ENCODE measurements at regions not wholly inside any gene's neighbourhood (a gene's known extent, or its start where the extent isn't known, plus 50 kb on each side); places are given as distances from the start of the nearest gene placed in this dataset.
A peak's percentile ranks its signal among the peaks of the same experiment; 100 is the strongest.

DNA sequence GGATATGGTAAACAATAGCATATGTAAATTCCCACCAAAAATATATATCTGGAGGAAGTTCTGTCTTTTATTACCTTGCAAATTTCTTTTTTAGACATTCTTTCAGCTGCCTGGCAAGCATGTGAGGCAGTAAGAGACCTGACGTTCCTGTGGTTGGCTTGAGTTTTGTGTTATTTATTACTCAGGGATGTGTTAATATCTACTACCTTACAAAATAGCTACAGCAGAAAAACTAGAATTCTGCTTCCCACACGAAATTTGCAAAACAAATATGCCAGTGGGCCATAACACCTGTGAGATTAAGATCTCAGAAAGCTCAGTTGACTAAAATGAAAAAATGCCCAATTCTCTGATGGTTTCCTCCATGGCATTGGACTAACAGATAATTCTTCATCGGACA lies 274.2 kb downstream of the TMEM167A start:
- H3K27me3 ChIP-seq = no peaks in the 10 kb centered on the region
- H3K27ac ChIP-seq = no peak overlapping the region
- no peak for DNase-seq
- H3K36me3 ChIP-seq = no peaks in the 10 kb centered on the region
- peaks cover 10% of the 10 kb centered on the region for H3K4me1 ChIP-seq
- no peaks in the 10 kb centered on the region for H3K9me3 ChIP-seq (replicated peaks)
- H3K4me3 ChIP-seq = no peak overlapping the region

DNA sequence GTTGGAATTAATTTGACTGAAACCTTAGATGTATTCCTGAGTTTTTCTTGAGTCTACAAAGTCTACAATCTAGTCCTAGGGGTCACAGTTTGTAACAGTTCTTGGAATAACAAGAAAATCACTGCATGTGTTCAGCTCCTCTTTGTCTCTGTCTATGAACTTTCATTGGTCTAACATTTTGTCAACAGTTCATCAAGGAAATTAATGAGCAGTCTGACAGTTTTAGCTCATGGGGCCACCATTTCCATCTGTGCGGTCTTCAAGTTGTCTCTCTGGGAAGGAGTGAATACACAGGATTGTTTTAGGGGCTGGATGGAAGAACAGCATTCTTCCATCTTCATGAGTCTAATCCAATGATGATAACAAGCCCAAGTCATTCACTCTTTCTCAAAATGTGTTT lies 276.4 kb downstream of the TMEM167A start:
- no peaks in the 10 kb centered on the region for H3K27me3 ChIP-seq
- no peak for DNase-seq
- H3K4me3 ChIP-seq = no peak overlapping the region
- peaks cover 10% of the 10 kb centered on the region for H3K4me1 ChIP-seq
- no peaks in the 10 kb centered on the region for H3K36me3 ChIP-seq
- no peaks in the 10 kb centered on the region for H3K9me3 ChIP-seq (replicated peaks)
- no peak overlapping the region for H3K27ac ChIP-seq

DNA sequence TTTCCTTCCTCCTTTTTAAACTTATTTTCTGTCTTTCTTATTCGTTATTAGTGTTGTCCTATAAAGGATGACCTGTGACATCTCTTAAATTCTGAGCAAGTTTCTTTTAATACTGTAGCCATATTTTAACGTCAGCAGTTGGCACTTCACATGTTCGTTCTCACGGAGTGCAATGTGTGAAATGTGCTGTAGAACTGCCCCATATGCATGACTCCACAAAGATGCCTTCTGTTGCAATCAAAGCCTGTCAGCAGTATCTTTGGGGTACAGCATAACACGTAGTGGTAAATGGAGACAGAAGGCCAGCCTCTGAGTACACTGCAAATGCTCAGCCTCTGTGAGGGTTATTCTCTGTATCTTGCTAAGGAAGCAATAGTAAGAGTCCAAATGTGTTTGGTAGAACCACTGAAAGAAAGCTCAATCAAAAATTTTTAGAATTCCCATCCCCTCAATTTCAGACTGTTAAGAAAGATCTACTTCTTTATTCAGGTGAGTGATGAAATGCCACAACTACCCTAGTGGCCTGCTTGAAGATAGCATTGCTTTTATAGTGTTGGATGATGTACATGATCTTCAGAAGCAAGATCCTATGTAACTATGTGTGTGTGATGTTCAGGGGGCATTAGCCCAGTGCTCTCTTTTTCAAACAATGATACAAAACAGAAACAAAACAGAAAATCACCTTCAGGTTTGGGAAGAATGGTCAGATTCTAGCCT lies 277.7 kb downstream of the TMEM167A start:
- Histone ChIP-seq H3K27ac (no peak overlapping the region), H3K4me3 (no peak overlapping the region), H3K9me3 (replicated peaks) (no peaks in the 10 kb centered on the region), H3K36me3 (no peaks in the 10 kb centered on the region), H3K27me3 (no peaks in the 10 kb centered on the region), H3K4me1 (peaks cover 10% of the 10 kb centered on the region)
- DNase-seq = no peak

DNA sequence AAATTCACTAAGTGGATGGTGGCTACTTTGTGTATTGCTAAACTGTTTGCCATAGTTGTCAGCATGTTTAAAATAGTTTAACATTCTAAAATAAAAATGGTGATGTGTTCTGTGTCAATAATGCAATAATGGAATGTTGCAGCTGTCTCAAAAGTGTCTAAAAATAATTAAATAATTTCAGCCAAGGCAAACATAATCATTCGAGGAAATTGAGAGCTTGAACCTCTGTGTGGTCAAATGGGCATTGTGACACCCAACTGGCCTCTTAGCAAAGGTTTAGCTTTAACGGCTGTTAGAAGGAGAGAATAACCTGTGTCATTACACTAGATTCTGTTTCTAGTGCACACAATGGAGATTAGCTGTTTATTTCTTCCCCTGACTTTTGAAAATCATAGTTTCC lies 278.5 kb downstream of the TMEM167A start:
- Histone ChIP-seq H3K36me3 (no peaks in the 10 kb centered on the region), H3K9me3 (replicated peaks) (no peaks in the 10 kb centered on the region), H3K27ac (peak overlapping the region; percentile 1; the same call in 1 of the 2 replicates), H3K4me1 (peaks cover 10% of the 10 kb centered on the region), H3K4me3 (no peak overlapping the region), H3K27me3 (no peaks in the 10 kb centered on the region)
- peak; percentile 5 to 31 for DNase-seq

DNA sequence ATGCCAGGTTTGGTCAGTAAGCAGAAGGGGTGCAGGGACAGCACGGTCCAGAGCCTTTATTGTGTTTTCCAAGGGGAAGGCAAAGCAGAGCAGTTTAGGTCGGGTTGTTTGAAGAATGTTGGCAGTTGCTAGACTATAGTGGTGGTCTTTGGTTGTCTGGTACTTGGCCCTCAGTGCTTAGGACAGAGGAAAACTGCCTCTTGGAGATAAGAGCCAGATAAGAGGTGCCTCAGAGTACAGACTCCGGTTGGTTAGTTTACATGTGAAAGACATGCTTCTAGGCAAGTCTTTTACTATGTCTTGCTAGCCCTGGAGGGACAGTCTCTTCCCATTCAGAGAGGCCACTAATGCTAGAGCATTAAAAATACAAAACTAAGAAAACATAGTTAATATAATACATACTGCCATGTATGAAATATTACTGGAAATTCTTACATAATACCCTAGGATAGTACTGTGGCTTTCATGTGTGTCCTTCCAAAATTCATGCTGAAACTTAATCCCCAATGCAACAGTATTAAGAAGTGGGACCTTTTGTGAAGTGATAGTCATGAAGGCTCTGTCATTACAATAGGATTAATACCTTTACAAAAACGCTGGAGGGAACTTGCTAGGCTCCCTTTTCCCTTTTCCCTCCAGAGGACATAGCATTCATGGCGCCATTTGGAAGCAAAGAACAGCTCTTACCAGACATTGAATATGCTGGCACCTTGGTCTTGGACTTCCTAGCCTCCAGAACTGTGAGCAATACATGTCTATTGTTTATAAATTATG lies 280.4 kb downstream of the TMEM167A start:
- Histone ChIP-seq H3K36me3 (no peaks in the 10 kb centered on the region), H3K4me3 (no peak overlapping the region), H3K27me3 (no peaks in the 10 kb centered on the region), H3K9me3 (replicated peaks) (peaks cover 4% of the 10 kb centered on the region; the same call in 1 of the 2 replicates), H3K27ac (no peak overlapping the region), H3K4me1 (peaks cover 10% of the 10 kb centered on the region)
- no peak for DNase-seq

DNA sequence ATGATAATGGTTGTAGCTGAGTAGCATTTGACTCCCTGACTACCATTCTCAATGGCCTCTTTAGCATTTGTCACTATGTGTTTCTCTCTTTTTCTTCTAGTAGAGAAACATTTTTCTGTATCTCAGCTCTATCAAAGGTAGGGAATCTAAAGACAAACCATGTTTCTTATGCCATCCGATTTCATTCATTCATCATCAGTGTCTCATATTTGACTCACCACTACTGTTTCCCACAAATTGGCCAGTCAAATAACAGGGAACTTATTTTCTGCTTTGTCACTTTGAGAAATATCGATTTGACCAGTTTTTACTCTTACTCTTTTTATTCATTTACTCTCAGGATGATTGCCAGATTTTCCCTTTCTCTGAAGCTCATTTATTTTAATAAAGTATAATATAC lies 282.3 kb downstream of the TMEM167A start:
- no peak overlapping the region for H3K4me3 ChIP-seq
- H3K27me3 ChIP-seq = no peaks in the 10 kb centered on the region
- H3K36me3 ChIP-seq = no peaks in the 10 kb centered on the region
- H3K27ac ChIP-seq = no peak overlapping the region
- peaks cover 10% of the 10 kb centered on the region for H3K4me1 ChIP-seq
- DNase-seq = no peak
- peaks cover 4% of the 10 kb centered on the region; the same call in 1 of the 2 replicates for H3K9me3 ChIP-seq (replicated peaks)

DNA sequence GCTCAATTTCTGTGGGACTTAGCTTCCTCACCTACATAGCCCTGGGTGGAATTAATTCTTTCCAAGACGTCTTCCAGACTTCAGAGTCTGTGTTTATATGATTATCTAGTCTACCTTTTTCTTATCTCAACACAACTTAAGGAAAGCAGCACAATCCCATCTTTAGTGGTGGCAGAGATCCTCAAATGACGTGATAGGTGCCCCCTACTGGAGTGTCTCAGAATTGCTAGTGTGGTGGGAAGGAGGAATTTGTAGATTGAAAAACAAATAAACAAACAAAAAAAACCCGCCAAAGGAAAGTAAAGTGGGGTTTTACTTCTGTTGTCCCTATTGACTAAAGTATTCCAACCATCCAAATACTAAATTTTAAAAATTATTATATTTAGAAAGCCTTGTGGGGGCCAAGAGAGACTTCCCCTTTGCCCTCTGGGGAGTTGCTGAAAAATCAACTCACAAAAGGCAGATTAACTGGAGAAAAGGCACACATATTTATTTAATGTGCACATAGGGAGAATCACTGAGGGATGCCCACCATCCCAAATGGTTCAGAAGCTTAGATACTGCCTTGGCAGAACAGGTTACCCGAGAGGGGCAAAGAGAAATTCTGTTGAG lies 283.3 kb downstream of the TMEM167A start:
- no peak overlapping the region for H3K27ac ChIP-seq
- no peak overlapping the region for H3K4me3 ChIP-seq
- DNase-seq = peak; percentile 34 to 62
- H3K36me3 ChIP-seq = no peaks in the 10 kb centered on the region
- no peaks in the 10 kb centered on the region for H3K27me3 ChIP-seq
- peaks cover 4% of the 10 kb centered on the region; the same call in 1 of the 2 replicates for H3K9me3 ChIP-seq (replicated peaks)
- H3K4me1 ChIP-seq = peaks cover 7% of the 10 kb centered on the region

DNA sequence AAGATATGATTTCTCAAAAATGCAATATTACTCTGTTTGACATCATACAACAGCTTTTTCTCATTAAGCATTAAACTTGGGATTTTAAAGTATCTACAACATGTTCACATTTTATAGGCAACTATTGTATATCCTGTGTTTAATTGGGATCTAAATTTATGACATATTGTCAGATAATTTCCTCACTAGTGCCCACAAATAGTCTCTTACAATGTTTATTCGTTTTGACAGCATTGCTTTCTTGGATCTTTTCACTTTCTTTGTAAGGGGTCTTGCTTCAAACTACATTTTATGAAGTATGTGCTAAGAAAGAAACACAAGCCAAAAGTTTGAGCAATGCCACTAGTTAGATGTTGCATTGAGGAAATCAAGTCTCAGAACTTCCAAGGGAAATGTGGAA lies 285.1 kb downstream of the TMEM167A start:
- H3K4me3 ChIP-seq = no peak overlapping the region
- no peak overlapping the region for H3K27ac ChIP-seq
- H3K27me3 ChIP-seq = no peaks in the 10 kb centered on the region
- no peak for DNase-seq
- H3K36me3 ChIP-seq = no peaks in the 10 kb centered on the region
- H3K9me3 ChIP-seq (replicated peaks) = peaks cover 4% of the 10 kb centered on the region; the same call in 1 of the 2 replicates
- H3K4me1 ChIP-seq = no peaks in the 10 kb centered on the region

DNA sequence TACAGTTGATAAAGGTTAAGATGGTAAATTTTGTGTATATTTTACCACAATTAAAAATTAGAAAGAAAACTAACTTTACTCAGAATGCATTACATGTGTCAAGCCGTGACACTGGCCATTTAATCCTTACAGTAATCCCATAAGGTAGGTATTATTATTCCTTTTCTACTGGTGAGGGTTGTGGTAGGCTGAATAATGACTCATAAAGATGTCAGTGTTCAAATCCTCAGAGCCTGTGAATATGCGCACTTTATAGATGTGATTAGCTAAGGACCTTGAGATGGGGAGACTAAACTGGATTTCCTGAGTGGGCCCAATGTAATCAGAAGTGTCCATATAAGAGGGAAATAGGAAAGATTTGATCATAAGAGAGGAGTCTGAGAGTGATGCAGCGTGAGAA lies 288.1 kb downstream of the TMEM167A start:
- no peak for DNase-seq
- Histone ChIP-seq H3K36me3 (no peaks in the 10 kb centered on the region), H3K27ac (no peak overlapping the region), H3K9me3 (replicated peaks) (peaks cover 4% of the 10 kb centered on the region; the same call in 1 of the 2 replicates), H3K4me1 (no peaks in the 10 kb centered on the region), H3K27me3 (no peaks in the 10 kb centered on the region), H3K4me3 (no peak overlapping the region)

DNA sequence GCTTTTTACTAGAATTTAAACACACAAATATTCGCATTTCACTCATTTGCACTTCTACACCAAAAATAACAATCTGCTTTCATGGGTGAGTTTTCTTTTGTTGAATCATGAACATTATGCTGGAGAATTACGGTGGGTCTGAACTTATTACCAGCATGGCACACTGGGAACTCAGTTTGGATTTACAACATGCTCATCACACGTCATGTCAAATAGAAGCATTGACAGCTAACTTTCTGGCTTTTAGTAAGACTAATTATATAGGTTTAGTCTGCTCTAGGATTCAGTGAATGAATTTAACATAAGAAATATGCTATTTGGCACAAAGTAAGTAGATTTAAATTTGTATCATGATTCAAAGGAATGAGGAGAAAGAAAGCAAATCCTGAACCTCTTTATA lies 290.4 kb downstream of the TMEM167A start:
- no peak for DNase-seq
- Histone ChIP-seq H3K9me3 (replicated peaks) (no peaks in the 10 kb centered on the region), H3K4me1 (no peaks in the 10 kb centered on the region), H3K27ac (no peak overlapping the region), H3K27me3 (no peaks in the 10 kb centered on the region), H3K36me3 (no peaks in the 10 kb centered on the region), H3K4me3 (no peak overlapping the region)

DNA sequence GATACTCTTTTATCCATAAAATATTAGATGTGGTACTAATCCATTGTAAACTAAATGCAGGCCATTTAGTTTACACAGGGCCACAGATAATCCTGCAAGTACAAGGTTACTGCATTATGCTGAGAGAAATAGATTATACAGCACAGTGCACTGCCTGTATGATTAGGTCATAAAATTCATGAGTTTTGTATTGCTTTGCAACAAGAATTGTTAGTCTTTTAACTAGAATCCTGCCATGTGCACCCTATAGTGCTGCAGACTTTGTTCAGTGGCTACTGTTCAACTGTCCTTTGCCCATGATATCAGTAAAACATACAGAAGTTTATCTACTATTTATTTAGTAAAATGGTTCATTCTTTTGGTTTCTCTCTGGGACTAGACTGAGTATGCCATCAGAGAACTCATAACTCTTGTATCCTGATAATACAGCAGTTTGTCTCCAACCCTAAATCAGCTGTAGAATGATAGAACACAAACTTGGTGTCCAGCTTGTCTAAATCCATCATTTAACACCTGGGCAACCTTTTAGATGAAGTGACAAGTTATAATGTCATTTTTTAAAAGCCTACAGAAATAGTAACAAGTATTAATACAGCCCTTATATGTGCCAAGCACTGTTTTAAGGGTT lies 291.2 kb downstream of the TMEM167A start:
- Histone ChIP-seq H3K36me3 (no peaks in the 10 kb centered on the region), H3K9me3 (replicated peaks) (no peaks in the 10 kb centered on the region), H3K4me1 (no peaks in the 10 kb centered on the region), H3K27ac (no peak overlapping the region), H3K4me3 (no peak overlapping the region), H3K27me3 (no peaks in the 10 kb centered on the region)
- DNase-seq = no peak

DNA sequence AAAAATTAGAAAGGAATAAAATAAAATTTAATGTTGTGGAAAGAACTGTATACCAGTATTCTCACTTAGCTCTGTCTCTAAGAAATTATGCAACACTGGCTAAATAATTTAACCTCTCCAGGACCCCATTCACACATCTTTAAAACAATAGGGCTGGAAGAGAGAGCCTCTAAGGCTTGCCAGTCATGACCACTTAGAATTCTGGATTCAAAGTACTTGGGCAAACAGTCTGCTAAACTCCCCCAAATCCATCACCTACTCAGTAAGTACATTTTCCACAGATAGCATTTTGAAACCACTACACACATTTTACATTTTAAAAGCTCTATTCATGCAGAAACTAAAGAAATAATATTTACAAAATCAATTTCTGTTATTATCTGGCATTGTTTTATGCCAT lies 291.7 kb downstream of the TMEM167A start:
- no peak overlapping the region for H3K27ac ChIP-seq
- no peak for DNase-seq
- no peaks in the 10 kb centered on the region for H3K4me1 ChIP-seq

DNA sequence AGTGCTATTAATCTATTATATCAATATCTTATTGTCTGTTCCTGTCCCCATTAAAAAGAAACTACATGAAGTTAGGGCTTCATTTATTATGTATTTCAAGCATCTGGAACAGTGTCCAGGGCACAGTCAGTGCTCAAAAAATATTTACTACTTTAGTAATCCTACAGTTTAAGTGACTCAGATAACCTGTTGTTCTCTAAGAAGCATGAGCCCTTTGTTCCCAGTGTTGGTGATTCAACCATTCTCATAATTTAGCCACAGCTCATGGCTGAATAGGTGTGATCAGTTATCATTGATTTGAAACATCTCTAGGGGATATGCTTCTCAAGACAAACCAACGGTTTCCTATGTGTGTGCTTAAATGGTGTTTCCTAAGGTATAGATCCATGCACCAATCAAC lies 292.7 kb downstream of the TMEM167A start:
- no peaks in the 10 kb centered on the region for H3K36me3 ChIP-seq
- no peak overlapping the region for H3K27ac ChIP-seq
- H3K4me1 ChIP-seq = no peaks in the 10 kb centered on the region
- H3K4me3 ChIP-seq = no peak overlapping the region
- DNase-seq = no peak
- H3K27me3 ChIP-seq = no peaks in the 10 kb centered on the region
- H3K9me3 ChIP-seq (replicated peaks) = no peaks in the 10 kb centered on the region

More for the DNA sequence above, 291.7 kb downstream of the TMEM167A start:
- Histone ChIP-seq H3K9me3 (replicated peaks) (no peaks in the 10 kb centered on the region), H3K36me3 (no peaks in the 10 kb centered on the region), H3K4me3 (no peak overlapping the region), H3K27me3 (no peaks in the 10 kb centered on the region)

DNA sequence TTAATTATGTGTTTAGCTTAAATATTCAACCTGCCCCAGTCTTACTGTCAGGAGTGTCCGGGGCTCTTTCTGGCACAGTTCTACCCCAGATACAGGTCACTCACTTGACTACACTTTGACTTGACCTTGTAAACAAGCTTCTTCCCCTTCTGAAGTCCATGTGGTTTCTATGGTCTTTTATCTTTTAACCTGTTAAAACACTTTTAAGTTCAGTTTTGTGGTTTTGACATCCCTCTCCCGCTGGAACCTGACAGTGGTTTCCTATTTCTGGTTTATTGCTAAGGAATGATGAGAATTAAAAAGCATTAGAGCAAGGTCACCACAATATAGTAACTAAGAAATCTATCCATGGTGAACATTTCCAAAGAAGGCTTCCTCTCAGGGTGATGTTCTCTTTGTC lies 300.1 kb downstream of the TMEM167A start:
- Histone ChIP-seq H3K27ac (no peak overlapping the region), H3K4me1 (peaks cover 5% of the 10 kb centered on the region)
- DNase-seq = no peak

DNA sequence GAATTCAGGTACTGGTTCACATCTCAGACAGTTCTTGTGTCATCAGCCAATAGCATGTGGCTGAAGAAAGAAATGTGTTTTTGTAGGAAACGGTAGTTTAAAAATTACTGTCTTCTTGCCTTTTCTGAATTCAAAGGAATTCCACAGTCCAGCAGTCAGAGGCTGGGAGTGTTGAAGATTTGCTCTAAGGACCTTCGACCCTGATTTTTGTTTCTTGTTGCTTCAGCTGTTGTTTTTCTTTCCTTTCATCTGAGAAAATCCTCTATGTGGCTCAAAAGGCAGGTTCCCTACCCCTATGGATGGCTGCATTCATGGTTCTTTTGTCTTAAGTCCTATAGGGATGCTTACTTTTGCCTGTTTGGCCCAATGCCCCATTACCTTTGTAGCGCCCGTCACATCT lies 304.9 kb downstream of the TMEM167A start:
- Histone ChIP-seq H3K27ac (peak overlapping the region; percentile 23; the same call in 1 of the 2 replicates), H3K4me1 (peaks cover 5% of the 10 kb centered on the region), H3K4me3 (no peak overlapping the region), H3K27me3 (no peaks in the 10 kb centered on the region), H3K36me3 (no peaks in the 10 kb centered on the region), H3K9me3 (replicated peaks) (no peaks in the 10 kb centered on the region)
- peak; percentile 47 to 82 for DNase-seq

More for the DNA sequence above, 300.1 kb downstream of the TMEM167A start:
- H3K4me3 ChIP-seq = no peak overlapping the region
- no peaks in the 10 kb centered on the region for H3K27me3 ChIP-seq
- H3K36me3 ChIP-seq = no peaks in the 10 kb centered on the region
- H3K9me3 ChIP-seq (replicated peaks) = no peaks in the 10 kb centered on the region

All from SJCRH30 (cell line).